GM18517 (cell line): ENCODE measurements at regions not wholly inside any gene's neighbourhood (a gene's known extent, or its start where the extent isn't known, plus 50 kb on each side); places are given as distances from the start of the nearest gene placed in this dataset.
"Not testable (repeated sequence)": the region's sequence is repeated elsewhere in the genome, so short reads cannot be mapped to it uniquely, and the experiment has no call there.

Source experiments
- ATAC-seq: cut with Tn5 transposase; IDR thresholded peaks from one replicate; pipeline ENCODE4 v1.9.1; 2021; ENCODE audit warnings: mild to moderate bottlenecking, moderate library complexity; ENCODE audit not compliant: unreplicated experiment

DNA sequence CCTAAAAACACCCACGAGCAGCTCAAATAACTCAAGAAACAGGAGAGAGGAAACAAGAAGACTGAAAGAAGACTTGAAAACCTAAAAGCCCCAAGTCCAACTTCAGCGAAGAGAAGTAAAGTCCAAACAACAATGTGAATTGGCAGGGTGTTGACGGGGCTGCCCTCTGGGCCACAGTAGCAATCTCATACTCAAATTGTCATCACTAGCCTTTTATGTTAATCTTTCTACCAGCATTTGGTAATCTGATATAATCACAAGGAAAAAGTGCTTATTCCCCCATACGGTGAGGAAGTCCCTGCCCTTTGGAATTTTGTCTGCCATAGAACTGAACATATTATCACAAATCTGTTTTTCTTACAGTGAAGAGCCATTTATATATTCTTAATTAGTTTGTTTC is 51.5 kb upstream of the IFNE start:
- no peak for ATAC-seq

DNA sequence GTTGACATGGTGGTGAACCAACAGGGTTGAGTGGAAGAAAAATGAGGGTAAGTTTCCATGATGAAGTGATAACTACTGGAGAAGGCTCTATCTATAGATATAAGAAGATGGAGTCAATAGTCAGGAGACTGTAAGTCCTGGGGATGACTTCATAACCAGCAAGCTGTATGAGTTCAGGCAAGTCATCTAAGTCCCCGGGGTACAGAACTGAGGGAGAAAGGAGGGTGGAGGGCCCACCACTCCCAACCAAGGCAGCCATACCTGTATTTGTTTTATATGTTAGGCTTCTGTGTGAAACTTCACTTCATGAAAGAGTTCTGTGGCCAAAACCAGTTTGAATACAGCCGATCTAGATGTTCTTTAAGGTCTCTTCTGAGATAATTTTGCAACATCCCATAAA is 53.3 kb upstream of the IFNE start:
- ATAC-seq = no peak

DNA sequence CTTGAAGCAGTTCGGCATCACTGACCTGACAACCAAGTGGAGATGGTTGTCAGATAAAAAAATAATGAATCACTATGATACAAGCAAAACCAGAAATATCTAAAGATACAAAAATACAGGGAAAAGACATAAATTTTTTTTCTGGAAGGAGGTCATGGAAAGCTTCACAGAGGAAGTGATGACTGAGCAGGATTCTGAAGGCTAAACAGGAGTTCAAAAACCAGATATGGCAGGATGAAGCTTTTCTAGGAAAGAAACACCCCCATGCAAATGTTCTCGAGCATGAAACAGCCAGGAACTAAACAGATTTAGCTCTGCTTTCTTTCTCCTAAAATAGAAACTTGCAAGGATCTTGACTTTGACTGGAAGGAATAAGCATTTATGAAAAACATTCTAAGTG is 60.7 kb upstream of the IFNE start:
- no peak for ATAC-seq

DNA sequence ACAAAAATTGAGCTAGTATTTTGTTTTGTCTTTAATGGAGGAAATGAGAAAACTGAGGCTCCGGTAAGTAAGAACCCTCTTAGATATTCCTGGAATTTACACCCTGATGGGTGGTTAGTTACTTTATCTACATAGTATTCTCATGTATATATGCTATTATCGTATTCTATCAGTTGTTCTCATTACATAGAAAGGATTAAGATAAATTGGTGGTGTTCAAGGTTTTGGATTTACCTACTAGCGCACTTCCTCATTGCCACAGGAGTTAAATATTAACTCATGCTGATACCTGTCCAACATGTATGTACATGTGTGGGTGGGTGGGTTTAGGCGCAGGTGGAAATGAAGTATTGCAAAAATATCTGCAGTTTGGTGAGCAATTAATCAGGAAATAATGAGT is 61.1 kb upstream of the IFNE start:
- no peak for ATAC-seq

DNA sequence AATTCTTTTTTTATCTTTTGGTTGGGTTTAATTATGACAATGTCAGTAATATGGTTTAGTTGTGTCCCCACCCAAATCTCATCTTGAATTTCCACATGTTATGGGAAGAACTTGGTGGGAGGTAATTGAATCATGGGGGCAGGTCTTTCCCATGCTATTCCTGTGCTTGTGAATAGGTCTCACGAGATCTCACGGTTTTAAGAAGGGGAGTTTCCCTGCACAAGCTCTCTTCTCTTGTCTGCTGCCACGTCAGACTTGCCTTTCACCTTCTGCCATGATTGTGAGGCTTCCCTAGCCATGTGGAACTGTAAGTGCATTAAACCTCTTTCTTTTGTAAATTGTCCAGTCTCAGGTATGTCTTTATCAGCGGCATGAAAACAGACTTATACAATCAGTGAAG is 61.7 kb upstream of the IFNE start:
- not testable (repeated sequence) for ATAC-seq

DNA sequence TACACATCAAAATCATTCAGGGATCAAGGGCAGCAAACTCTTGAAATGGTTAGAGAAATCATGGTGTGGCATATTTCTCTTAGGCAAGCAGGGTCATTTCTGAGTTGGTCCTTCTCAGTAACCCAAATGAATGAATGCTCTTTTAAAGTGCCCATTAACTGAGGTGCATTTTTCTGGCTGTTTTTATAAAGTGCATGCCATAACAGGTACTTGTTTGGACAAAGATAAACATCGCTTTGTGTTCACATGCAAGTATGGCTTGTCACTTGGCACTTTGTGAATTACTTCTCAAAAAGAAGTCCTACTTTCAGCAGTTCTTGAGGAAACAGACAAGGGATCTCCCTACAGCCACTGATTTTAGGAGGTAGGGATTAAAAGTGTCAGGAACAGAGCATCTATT is 64.8 kb upstream of the IFNE start:
- ATAC-seq = no peak

DNA sequence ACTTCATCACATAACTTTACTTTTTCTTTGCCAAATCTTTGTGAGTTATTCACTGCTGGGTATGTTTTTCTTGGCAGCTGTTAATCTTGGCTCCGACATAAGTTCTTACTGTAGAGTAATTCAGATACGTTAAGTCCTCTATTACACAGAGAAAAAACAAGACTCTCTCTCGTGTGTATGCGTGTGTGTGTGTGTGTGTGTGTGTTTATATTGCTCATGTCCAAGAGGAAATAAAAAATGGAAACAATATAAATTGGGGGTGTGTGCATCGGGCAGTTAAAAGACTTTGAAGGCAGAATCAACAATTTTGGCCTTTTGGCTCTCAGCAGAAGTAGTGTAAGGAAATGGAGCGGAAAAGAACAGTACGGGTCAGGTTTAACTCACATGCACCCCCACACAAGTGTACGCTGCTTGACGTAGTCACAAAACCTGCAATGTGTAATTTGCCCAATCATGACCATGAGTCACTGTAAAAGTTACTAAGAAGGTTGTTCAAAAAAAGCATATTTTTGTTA is 67.2 kb upstream of the IFNE start:
- no peak for ATAC-seq

DNA sequence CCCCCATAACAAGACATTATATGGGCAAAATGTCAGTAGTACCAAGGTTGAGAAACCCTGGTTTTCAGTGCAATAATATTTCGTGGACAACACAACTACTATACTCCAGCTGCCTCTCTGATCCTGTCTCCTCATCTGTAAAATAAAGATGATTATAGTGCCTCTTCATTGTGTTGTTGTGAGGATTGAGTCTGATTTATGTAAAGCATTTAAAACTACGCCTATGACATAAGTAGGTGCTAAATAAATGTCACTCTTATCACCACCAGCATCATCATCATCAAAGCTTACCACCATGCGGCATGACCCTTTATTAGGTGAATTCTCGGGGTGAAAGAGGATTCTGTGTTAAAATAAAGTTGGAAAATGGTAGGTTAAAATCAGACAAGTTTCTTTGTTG is 67.8 kb upstream of the IFNE start:
- no peak for ATAC-seq

DNA sequence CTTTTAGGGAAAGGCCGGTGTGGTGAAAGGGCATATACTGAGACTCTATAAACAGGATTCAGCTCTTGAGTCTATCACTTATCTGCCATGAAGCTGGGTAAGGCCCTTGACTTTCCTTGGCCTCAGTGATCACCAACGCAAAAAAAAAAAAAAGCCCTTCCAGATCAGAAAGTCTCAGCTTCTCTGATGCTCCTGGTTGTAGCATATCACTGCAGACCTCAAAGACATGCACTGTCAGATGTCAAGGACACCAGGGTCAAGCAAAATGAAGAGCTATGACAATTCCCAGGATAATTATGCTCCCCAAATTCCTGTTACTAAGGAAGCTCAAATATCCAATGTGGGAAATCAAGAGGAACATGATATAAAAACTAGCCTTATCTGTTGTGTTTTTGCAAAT is 68.3 kb upstream of the IFNE start:
- ATAC-seq = no peak

DNA sequence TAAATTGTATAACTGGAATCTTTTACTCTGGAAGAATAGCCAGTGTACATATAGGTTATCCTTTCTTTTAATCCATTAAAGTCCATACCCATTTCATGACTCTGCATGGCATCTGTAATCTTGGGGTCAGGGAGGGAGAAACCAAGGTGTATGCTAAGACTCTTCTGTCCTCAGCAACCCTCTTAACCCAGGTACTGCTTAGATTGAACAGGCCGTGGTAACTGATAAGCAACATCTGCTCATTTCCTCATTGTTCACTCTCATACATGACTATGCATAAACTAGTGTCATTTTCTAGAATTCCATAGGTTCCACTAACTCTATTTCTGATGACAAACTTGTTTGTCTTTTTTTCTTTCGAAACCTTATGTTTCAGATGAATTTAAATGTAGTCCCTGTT is 69.3 kb upstream of the IFNE start:
- no peak for ATAC-seq

DNA sequence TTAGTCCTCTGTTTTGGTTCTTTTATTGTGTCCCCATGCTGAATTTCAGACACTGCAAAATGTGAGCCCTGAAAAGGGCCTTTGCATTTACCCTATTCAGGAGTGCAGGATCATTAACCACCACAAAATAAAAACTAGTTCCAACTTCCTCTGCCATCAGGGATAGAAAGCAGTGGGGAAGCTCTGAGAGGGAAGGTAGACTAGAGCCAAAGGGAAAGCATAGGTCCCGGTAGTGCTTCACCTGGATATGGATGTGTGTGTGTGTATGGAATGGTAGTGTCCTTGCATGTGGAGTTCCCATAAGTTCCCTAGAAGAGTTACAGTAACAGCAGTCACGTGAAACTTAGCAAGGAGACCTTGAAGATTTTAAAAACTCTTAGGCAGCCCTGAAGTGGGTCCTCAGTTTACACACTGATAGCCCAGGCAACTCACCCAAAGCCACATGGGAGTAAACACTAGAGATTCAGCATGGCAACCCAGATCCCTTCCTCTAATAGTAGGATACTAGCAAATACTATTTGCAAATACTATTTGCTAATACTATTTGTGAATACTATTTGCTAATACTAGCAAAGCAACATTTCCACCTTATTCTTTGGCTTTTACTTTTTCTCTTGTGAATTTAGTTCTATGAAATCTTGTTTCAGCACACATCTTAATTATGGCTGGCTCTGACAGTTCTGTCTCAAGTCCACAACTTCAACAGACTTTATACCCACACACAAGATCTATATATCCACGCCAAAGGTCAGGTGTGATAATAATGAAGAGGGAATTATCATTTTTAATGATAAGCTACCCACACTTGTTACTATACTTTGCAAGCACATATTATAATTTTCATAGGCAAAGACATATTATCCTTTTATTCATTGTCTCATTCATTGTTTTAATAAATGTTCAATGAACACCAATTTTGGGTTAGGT is 70.4 kb upstream of the IFNE start:
- no peak for ATAC-seq

DNA sequence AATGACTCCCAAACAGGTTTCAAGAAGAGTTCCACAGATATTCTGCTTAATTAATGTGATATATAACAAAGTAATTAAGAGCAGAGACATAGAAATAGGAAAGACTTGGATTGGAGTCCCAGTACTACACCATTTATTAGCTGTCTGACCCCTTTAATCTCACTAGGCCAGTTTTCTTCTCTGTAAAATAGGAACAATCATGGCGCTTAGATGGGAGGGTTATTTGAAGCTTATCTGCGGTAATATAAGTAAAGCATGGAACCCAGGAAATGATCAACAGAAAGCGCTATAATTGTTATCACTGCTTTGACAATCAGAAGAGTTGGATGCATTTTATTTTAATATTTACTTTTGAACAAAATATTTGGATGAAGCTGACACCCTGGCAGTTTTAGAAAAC is 71.3 kb upstream of the IFNE start:
- ATAC-seq = no peak

DNA sequence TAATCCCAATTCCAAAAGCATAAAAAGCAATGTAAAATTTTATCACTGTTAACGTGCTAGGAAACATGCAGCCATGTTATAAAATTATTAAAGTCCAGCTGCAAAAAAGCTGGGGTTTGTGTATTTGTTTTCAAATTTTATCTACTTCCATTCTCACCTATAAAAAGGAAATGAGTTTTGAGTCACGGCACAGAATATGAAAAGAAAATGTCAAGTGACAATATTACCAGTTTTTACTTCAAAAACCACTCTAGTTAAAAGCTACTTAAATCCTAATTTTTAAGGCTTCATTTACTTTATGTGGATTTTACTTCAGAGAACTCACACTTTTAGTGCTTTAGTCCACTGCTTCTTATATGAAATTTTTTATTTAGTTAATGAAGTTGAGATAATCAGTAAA is 72.7 kb upstream of the IFNE start:
- no peak for ATAC-seq

DNA sequence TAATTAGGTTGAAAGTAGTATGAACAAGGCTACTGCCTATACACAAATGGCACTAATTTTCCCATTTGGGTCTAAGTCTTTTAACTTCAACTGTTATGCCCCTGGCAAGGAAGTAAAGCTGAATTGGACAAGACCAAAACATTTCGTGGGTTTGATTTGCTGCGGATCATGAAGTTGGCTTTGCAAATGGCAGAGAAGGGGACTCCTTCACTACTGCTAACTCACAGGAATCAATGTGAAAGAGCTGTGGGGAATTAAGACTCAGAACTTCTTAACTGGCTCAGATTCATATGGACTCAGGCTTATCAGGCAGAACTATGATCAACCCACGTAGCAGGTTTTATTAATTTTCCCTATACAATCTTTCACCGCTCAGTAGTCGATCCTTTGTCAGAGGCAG is 73.8 kb upstream of the IFNE start:
- no peak for ATAC-seq

DNA sequence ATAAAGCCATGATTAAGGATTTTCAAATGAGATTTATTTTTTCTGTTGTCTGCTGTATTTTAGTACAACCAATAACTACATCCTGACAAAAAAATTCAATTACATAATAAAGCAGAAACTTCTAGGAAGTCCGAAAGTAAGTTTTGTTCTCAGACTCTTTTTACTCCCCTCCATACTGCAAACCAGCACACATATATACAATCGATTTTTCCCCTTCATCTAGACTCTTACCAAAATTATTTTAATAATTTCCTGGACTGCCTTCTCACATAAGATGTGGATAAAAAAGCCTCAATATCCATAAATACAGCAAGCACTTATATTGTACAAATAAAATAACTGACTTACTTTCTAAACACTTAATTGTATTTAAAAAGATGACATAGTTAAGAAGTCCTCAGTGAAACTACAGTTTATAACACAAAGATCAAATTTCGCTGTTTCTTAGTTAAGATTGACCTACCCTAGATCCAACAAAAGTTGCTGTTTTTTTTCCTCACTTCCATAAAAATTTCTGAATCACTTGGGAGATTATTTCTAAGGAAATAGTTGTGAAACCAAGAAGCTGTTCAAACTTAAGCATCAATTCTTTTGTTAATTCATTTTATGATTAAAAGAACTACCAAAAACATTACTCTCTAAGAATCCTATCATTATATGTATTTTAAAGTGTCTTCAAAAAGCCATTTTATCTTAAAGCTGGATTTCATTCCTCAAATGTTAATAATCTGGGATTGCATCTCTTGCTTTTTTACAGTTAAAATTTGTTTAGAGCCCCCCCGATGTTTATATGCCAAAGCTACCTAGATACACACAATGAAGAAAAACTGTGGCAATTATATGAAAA is 74.7 kb upstream of the IFNE start:
- ATAC-seq = no peak

DNA sequence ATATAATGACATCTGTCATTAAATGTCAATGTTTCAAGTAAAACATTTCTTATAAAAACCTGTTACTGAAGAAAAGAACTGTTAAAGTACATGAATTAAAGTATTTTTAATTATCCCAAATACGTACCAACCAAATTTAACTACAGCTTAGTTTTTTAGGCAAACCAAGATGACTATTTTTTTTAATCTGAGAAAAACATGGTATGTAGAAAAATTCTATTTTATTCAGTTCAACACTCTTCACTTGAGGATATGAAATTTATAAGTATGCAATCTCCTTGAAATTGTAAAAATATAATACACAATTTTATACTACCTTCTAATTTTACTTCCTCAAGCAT is 75.3 kb upstream of the IFNE start:
- no peak for ATAC-seq

DNA sequence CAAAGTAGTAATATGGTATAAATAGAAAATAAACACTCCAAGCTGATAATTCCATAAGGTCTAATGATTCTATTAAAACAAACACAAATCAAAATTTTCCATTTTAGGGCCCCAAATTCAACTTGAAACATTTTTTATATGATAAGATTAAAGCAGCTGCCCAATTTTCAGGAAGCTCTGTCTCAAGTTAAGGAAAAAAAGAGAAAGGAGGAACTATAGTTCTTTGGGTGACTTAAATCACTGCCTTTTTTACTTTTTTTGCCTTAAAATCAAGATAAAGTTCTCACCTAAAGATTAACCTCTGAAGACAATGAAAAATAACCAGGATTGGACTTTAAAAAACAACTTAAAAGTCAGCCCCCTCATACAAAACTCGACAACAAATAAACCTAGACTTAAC is 76.0 kb upstream of the IFNE start:
- no peak for ATAC-seq

DNA sequence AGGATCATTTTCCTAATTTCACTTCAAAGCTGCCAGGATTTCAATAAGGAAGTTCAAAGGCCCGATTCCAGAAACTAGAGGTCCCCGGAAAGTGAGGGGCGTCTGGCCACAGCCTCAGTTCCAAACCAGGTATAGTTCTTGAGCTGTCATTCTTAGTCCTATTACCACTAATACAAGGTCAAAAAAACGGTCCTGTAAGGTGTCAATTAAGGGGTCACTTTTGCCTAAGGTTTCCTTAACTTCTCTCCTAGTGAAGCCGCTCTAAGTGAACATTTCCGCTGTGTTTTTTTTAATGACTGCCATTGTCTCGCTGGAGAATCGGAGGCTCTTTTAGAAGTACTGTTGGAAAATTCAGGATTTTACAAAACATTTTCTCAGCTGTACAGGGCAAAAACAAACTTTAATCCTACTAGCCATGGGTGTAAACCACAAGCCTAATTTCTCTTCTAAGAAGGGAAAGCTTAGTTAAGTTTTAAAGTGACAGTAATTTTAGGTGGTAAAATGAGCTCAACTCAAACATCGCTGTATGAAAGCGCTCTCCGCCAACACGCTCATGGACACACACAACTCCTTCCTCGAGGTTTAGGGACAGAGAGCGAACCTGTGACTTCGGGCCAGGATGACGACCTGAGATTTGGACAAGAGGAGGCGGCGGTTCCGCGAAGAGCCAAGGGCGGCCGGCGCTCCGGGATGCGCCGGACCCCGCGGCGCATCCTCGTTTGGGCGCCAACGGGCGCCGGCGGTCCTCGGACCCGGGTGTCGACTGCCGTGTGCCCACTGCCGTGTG is 76.7 kb upstream of the IFNE start:
- peak; percentile 15 for ATAC-seq

DNA sequence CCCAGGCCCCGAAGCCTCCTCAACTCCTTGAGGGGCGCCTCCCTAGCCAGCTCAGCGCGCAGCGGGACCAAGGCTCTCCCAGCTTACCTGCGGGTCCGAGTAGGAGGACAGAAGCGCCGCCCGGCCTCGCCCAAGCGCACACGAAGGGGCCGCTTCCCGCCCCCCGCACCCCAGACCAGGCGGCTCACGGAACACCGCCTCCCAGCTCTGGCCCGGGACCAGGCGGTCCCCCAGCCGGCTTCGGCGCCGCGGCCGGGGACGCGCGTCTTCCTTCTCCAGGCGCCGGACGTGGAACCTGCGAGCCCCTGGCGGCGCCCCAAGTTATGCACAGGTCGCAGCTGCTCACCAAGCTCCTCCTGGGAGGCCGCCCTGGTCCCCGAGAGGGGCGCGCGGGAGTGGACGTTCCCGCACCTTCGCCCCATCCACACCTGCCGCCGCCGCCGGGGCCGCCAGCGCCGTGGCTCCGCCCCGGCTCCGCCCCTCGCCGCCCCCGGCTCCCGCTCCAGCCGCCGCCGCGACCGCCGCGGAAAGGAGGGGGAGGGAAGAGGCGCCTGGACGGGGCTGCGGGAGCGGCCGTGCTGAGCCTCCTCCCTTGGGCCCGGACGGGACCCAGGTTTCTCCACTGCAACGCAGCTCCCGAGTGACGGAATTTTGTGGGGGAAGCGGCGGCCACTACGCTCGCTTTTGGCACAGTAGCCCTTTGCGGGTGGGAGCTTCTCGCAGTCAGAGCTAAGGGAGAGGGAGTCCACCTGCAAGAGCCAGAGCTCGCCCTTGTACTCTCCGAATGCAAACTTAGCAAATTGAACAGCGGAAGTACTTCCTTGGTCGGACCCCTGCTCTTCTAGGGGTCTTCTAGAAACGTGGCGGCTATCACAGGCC is 77.5 kb upstream of the IFNE start:
- ATAC-seq = peak; percentile 45

DNA sequence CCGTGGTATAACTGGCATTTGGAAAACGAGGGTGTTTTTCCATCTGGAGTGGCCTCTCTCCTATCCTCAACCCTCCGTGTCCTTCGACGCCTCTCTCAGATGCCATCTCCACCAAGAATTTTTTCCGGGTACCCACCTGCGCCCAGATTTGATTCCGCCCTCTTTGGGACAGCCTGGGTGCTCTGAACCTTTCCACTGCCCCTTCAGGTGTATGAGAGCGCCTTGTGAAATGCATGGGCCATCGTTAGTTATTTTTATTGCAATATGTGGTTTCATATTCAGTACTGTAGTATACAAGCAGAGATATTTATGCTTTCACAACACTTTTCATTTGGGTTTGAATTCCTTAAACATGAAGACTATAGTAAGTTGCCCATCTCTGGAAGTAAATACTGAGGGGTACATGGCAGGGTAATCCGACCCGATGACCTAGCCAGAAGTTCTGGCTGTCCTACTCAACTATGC is 78.2 kb upstream of the IFNE start:
- ATAC-seq = peak; percentile 6
